Thoracic aorta (tissue), 2 donors: ENCODE measurements at regions not wholly inside any gene's neighbourhood (a gene's known extent, or its start where the extent isn't known, plus 50 kb on each side); places are given as distances from the start of the nearest gene placed in this dataset.

ENCODE experiments used
- ATAC-seq: fragments of 150-250 bp; one replicate; pipeline ENCODE4 v1.8.0; 2017; ENCODE audit warnings: low read depth; ENCODE audit not compliant: insufficient number of reproducible peaks, low FRiP score
- DNase-seq: peaks from one replicate; pipeline ENCODE4 v3.0.0-alpha.2; 2020; ENCODE audit warnings: low spot score
- H3K27ac ChIP-seq, 2 donors: fragments of 200-600 bp; sonication (generic); 1 replicate in 1 of 2; 2 replicates in 1 of 2; pipeline ENCODE4 v1.5.1; 2016; ENCODE audit warnings: mild to moderate bottlenecking in 2 of 2, moderate library complexity in 2 of 2
- H3K27me3 ChIP-seq: fragments of 200-600 bp; sonication (generic); replicated peaks from 2 replicates; pipeline ENCODE4 v1.6.0; 2016; ENCODE audit warnings: mild to moderate bottlenecking; ENCODE audit not compliant: insufficient read depth
- H3K36me3 ChIP-seq: fragments of 200-600 bp; sonication (generic); one replicate; pipeline ENCODE4 v1.5.1; 2016
- H3K4me1 ChIP-seq, 2 donors: fragments of 200-600 bp; sonication (generic); 1 replicate in 1 of 2; 2 replicates in 1 of 2; pipeline versions ENCODE4 v1.5.1 to v1.6.0; 2016; ENCODE audit warnings: low read depth in 2 of 2, mild to moderate bottlenecking in 1 of 2; ENCODE audit not compliant: control insufficient read depth in 1 of 2
- H3K4me3 ChIP-seq: fragments of 200-600 bp; sonication (generic); 2 replicates; pipeline ENCODE4 v1.5.1; 2016; ENCODE audit warnings: mild to moderate bottlenecking
- H3K9me3 ChIP-seq: fragments of 200-600 bp; sonication (generic); 2 replicates; pipeline ENCODE4 v1.5.1; 2016
- TF ChIP-seq, protein P1 (sequence below): fragments of 200-600 bp; sonication (generic); IDR thresholded peaks from one replicate; pipeline ENCODE4 v1.5.1; 2019; ENCODE audit warnings: antibody characterized with exemption

DNA sequence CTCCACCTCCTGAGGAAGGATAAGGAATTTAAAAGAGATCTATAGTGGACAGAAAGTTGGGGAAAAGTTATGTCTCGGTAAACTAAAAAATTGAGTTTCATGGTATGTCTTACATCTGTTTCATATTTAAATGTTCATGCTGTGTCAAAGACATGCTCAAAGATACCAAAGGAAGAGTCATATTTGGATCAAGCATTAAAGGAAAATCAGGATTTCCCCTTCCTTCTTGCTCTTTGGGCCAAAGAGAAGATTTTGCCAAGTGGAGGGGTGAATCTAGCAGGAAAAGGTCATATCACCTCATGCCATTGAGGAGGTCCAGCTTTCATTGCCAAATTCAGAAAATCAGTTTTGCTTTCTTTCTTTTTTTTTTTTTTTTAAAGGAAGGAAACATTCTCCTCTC, 192.4 kb downstream of the OGFRL1 start:
- Histone ChIP-seq H3K27me3 (no peaks in the 10 kb centered on the region), H3K4me1 (peaks cover 6 to 29% of the 10 kb centered on the region in 2 donors), H3K27ac (no peak overlapping the region), H3K36me3 (no peaks in the 10 kb centered on the region), H3K9me3 (no peaks in the 10 kb centered on the region), H3K4me3 (no peak overlapping the region)
- ATAC-seq, result no peak
- TF ChIP-seq, protein P1, sequence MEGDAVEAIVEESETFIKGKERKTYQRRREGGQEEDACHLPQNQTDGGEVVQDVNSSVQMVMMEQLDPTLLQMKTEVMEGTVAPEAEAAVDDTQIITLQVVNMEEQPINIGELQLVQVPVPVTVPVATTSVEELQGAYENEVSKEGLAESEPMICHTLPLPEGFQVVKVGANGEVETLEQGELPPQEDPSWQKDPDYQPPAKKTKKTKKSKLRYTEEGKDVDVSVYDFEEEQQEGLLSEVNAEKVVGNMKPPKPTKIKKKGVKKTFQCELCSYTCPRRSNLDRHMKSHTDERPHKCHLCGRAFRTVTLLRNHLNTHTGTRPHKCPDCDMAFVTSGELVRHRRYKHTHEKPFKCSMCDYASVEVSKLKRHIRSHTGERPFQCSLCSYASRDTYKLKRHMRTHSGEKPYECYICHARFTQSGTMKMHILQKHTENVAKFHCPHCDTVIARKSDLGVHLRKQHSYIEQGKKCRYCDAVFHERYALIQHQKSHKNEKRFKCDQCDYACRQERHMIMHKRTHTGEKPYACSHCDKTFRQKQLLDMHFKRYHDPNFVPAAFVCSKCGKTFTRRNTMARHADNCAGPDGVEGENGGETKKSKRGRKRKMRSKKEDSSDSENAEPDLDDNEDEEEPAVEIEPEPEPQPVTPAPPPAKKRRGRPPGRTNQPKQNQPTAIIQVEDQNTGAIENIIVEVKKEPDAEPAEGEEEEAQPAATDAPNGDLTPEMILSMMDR, result no peak
- DNase-seq, result no peak

DNA sequence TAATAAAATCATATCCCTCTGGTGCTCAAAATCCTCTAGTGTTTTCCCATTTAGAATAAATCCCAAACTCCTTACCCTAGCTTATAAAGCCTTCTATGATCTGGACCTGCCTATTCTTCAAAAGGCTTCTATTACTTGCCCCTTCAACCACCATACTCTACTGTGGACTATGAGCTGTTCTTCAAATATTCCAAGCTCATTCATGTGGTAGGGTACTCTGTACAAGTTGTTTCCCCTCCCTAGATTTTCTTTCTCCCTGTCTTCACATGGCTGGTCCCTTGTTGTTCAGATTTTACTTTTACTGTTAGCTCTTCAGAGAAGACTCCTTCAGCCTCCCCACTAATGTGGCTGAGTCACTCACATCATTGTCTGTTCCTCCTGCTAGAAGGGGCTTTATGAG, 193.2 kb downstream of the OGFRL1 start:
- Histone ChIP-seq H3K9me3 (no peaks in the 10 kb centered on the region), H3K27me3 (no peaks in the 10 kb centered on the region), H3K4me3 (no peak overlapping the region), H3K27ac (no peak overlapping the region), H3K36me3 (no peaks in the 10 kb centered on the region), H3K4me1 (peaks cover 6 to 35% of the 10 kb centered on the region in 2 donors)
- no peak for ATAC-seq
- no peak for DNase-seq
- TF ChIP-seq, protein P1, result no peak

DNA sequence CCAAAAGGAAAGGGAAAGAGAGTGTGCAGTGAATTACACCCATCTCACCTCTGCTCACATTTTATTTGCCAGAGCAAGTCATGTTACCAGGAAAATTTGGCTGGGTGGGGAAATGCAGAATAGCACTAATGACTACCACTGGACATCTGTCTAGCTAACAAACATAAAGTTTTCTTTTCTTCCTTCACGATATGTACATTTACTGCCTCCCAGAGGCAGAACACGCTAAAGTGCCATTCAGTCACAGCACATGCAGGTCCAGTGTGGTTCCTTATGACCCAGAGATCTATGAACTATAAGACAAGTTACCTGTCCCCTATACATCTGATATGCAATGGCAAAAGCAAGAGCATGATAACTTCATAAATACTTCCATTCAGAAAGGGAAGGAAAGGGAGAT, 194.1 kb downstream of the OGFRL1 start:
- ATAC-seq, result no peak
- Histone ChIP-seq H3K27me3 (no peaks in the 10 kb centered on the region), H3K27ac (no peak overlapping the region), H3K4me1 (peaks cover 6 to 32% of the 10 kb centered on the region in 2 donors), H3K4me3 (no peak overlapping the region), H3K36me3 (no peaks in the 10 kb centered on the region), H3K9me3 (no peaks in the 10 kb centered on the region)
- TF ChIP-seq, protein P1, result no peak
- no peak for DNase-seq

DNA sequence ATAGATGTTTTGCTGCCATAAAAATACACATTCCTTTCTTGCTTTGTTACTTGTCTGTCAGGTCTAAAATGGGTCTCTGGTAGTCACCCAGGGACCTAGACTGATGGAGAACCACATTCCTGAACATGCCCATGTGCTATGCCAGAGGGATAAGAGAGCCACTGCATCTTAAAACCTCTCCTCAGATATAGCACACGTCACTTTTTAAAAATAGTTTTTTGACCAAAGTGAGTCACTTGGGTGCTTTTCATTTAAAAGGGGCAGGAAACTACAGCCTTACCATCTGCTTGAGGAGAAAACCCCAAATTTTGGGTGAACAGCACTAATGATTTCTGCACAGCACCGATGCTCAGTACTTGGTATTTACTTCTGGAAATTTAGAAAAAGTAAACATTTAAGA, 197.8 kb downstream of the OGFRL1 start:
- H3K36me3 ChIP-seq, result no peaks in the 10 kb centered on the region
- H3K9me3 ChIP-seq, result no peaks in the 10 kb centered on the region
- TF ChIP-seq, protein P1, result no peak
- H3K27ac ChIP-seq, result peak overlapping the region in 1 of 2 donors; percentile 55
- H3K27me3 ChIP-seq, result no peaks in the 10 kb centered on the region
- ATAC-seq (peak; percentile 59), DNase-seq (no peak)
- peaks cover 6 to 25% of the 10 kb centered on the region in 2 donors for H3K4me1 ChIP-seq
- no peak overlapping the region for H3K4me3 ChIP-seq

DNA sequence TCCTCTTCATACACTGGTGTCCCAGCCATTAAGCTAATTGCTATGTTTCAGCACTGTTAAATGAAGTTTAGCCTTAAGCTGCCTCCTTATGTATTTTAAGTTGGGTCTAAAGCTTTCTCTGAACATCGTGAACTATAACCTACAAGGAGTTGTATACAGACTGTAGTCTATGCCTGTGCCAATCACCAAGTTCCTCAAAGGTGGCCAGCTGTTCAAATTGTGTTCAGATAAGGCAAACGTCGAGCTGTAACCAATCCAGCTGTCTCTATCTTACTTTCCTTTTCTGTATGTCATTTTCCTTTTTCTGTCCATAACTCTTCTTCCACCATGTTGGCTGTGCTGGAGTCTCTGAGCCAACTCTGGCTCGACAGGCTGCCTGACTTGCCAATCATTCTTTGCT, 199.6 kb downstream of the OGFRL1 start:
- TF ChIP-seq, protein P1, result no peak
- Histone ChIP-seq H3K4me3 (no peak overlapping the region), H3K4me1 (peaks cover 6 to 25% of the 10 kb centered on the region in 2 donors), H3K9me3 (no peaks in the 10 kb centered on the region), H3K27me3 (no peaks in the 10 kb centered on the region), H3K27ac (no peak overlapping the region), H3K36me3 (no peaks in the 10 kb centered on the region)
- DNase-seq, result no peak
- ATAC-seq, result no peak
